ENCODE measurements at regions not wholly inside any gene's neighbourhood (a gene's known extent, or its start where the extent isn't known, plus 50 kb on each side); places are given as distances from the start of the nearest gene placed in this dataset.

- 90 to 94% (median 93%) methylated on average over 4 of the region's 4 CpGs for WGBS, 4 donors
- no peak for DNase-seq
- no peaks in the 10 kb centered on the region for H3K36me3 ChIP-seq
- intact Hi-C loops (cut with DNase I): no loop called here
- no peaks in the 10 kb centered on the region for H3K27me3 ChIP-seq
- no peaks in the 10 kb centered on the region for H3K4me1 ChIP-seq
- H3K4me3 ChIP-seq: no peak overlapping the region
- no peak for TF ChIP-seq POLR2A (IDR thresholded peaks at IDR 0.05)
- TF ChIP-seq CTCF (IDR thresholded peaks at IDR 0.05): no peak
- no peak for ATAC-seq
- no peak overlapping the region for H3K27ac ChIP-seq
- H3K9me3 ChIP-seq: no peaks in the 10 kb centered on the region
Measured at GRCh38 chr3:150292891-150293290, 115.2 kb upstream of the TSC22D2 start.

GRCh38 chr3:150291515-150291914 lies 116.6 kb upstream of the TSC22D2 start:
- ATAC-seq (no peak), DNase-seq (no peak)
- H3K9me3 ChIP-seq: no peaks in the 10 kb centered on the region
- no peaks in the 10 kb centered on the region for H3K36me3 ChIP-seq
- TF ChIP-seq POLR2A (IDR thresholded peaks at IDR 0.05) (no peak), CTCF (IDR thresholded peaks at IDR 0.05) (no peak)
- no peaks in the 10 kb centered on the region for H3K4me1 ChIP-seq
- no peak overlapping the region for H3K4me3 ChIP-seq
- no peak overlapping the region for H3K27ac ChIP-seq
- no peaks in the 10 kb centered on the region for H3K27me3 ChIP-seq
- intact Hi-C loops (cut with DNase I): no loop called here

- 54 to 65% (median 58%) methylated on average over 6 of the region's 6 CpGs for WGBS, 4 donors
Measured at GRCh38 chr3:150286390-150287147, 121.5 kb upstream of the TSC22D2 start.

More at GRCh38 chr3:150286390-150287147, 121.5 kb upstream of the TSC22D2 start:
- Histone ChIP-seq H3K27me3 (no peaks in the 10 kb centered on the region), H3K4me1 (no peaks in the 10 kb centered on the region), H3K36me3 (no peaks in the 10 kb centered on the region), H3K9me3 (peaks cover 0 to 13% (median 0%) of the 10 kb centered on the region in 12 donors), H3K27ac (no peak overlapping the region), H3K4me3 (no peak overlapping the region)
- intact Hi-C loops (cut with DNase I): loop anchor here (1.0 to 5.0 kb wide), 8 partner anchors 49 to 211 kb away; partner anchors contain the start of gene TSC22D2 (in 2 of the 10)
- peak; percentile 50 to 79 (median 71) for ATAC-seq
- DNase-seq: no peak
- peak; percentile 39 to 70 (median 58) for TF ChIP-seq CTCF (IDR thresholded peaks at IDR 0.05)
- no peak for TF ChIP-seq POLR2A (IDR thresholded peaks at IDR 0.05)
